ENCODE measurements at regions not wholly inside any gene's neighbourhood (a gene's known extent, or its start where the extent isn't known, plus 50 kb on each side); places are given as distances from the start of the nearest gene placed in this dataset.

DNA sequence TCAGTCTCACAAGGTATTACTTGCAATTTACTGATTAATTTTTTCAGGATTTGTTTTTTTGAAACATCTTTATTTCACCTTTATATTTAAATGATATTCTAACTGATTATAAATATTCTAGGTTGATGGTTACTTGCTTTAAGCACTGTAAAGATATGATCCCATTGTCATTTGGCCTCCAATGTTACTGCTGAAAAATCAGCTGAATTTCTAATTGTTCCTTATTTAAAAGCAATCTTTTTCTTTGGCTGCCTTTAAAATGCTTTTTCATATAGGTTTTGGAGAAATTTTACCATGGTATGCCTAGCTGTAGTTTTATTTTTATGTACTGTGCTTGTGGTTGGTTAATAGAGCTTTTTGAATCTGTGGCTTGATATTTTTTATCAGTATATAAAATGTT lies 275.6 kb upstream of the PPFIA2 start:
- Histone ChIP-seq H3K4me1 (ENCODE audit: control insufficient read depth in 1 of 2, insufficient read depth in 2 of 2, low read length in 2 of 2) (no peaks in the 10 kb centered on the region), H3K4me3 (ENCODE audit: low read depth in 1 of 2, low read length in 2 of 2) (no peak overlapping the region), H3K27ac (ENCODE audit: low read length) (no peak overlapping the region), H3K27me3 (ENCODE audit: low read depth, low read length) (no peaks in the 10 kb centered on the region), H3K36me3 (ENCODE audit: control insufficient read depth in 1 of 2, insufficient read depth in 2 of 2, low read length in 2 of 2) (no peaks in the 10 kb centered on the region), H3K9me3 (ENCODE audit: control insufficient read depth in 1 of 2, low read length in 2 of 2) (peaks cover 0 to 4% of the 10 kb centered on the region in 2 donors)

DNA sequence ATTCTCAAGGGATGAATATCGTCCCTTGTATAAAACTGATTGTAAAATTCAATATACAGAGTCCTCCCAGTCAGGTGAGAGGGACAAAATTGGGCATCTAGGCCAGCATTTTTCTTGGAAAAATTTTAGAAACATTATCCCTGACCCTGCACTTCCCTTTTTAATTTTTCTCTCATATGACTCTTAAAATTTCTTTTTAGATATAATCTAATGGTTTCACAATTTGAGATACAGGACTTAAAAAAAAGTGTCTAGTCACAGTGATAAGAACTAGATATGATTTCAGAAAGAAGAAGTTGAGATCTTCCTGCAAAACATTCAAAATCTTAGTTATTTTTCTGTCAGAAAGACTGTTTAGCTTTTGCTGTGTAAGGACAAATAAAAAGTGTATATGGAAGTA lies 270.8 kb upstream of the PPFIA2 start:
- Histone ChIP-seq H3K4me1 (ENCODE audit: control insufficient read depth in 1 of 2, insufficient read depth in 2 of 2, low read length in 2 of 2) (no peaks in the 10 kb centered on the region), H3K27ac (ENCODE audit: low read length) (no peak overlapping the region), H3K9me3 (ENCODE audit: control insufficient read depth in 1 of 2, low read length in 2 of 2) (no peaks in the 10 kb centered on the region), H3K27me3 (ENCODE audit: low read depth, low read length) (no peaks in the 10 kb centered on the region), H3K36me3 (ENCODE audit: control insufficient read depth in 1 of 2, insufficient read depth in 2 of 2, low read length in 2 of 2) (no peaks in the 10 kb centered on the region), H3K4me3 (ENCODE audit: low read depth in 1 of 2, low read length in 2 of 2) (no peak overlapping the region)

GRCh38 chr12:82028772-82029171 lies 269.6 kb upstream of the PPFIA2 start:
- H3K27ac ChIP-seq (ENCODE audit: low read length): no peak overlapping the region
- H3K27me3 ChIP-seq (ENCODE audit: low read depth, low read length): no peaks in the 10 kb centered on the region
- no peaks in the 10 kb centered on the region for H3K9me3 ChIP-seq (ENCODE audit: control insufficient read depth in 1 of 2, low read length in 2 of 2)
- H3K4me1 ChIP-seq (ENCODE audit: control insufficient read depth in 1 of 2, insufficient read depth in 2 of 2, low read length in 2 of 2): no peaks in the 10 kb centered on the region
- no peaks in the 10 kb centered on the region for H3K36me3 ChIP-seq (ENCODE audit: control insufficient read depth in 1 of 2, insufficient read depth in 2 of 2, low read length in 2 of 2)
- H3K4me3 ChIP-seq (ENCODE audit: low read depth in 1 of 2, low read length in 2 of 2): no peak overlapping the region

GRCh38 chr12:82027612-82028011 lies 268.5 kb upstream of the PPFIA2 start:
- Histone ChIP-seq H3K27me3 (ENCODE audit: low read depth, low read length) (no peaks in the 10 kb centered on the region), H3K27ac (ENCODE audit: low read length) (no peak overlapping the region), H3K4me1 (ENCODE audit: control insufficient read depth in 1 of 2, insufficient read depth in 2 of 2, low read length in 2 of 2) (no peaks in the 10 kb centered on the region), H3K9me3 (ENCODE audit: control insufficient read depth in 1 of 2, low read length in 2 of 2) (no peaks in the 10 kb centered on the region), H3K36me3 (ENCODE audit: control insufficient read depth in 1 of 2, insufficient read depth in 2 of 2, low read length in 2 of 2) (no peaks in the 10 kb centered on the region), H3K4me3 (ENCODE audit: low read depth in 1 of 2, low read length in 2 of 2) (no peak overlapping the region)

DNA sequence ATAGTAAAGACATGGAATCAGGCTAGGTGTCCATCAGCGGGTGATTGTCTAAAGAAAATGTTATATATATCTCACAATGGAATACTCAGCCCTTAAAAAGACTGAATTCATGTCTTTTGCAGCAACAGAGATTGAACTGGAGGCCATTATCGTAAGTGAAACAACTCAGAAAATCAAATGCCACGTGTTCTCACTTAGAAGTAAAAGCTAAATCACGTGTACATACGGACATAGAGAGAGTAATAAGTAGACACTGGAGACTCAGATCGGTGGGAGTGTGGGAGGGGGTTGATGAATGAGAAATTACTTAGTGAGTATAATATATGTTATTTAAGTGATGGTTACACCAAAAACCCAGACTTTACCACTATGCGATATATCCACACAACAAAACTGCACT lies 266.3 kb upstream of the PPFIA2 start:
- H3K4me1 ChIP-seq (ENCODE audit: control insufficient read depth in 1 of 2, insufficient read depth in 2 of 2, low read length in 2 of 2): no peaks in the 10 kb centered on the region
- no peaks in the 10 kb centered on the region for H3K9me3 ChIP-seq (ENCODE audit: control insufficient read depth in 1 of 2, low read length in 2 of 2)
- H3K27me3 ChIP-seq (ENCODE audit: low read depth, low read length): no peaks in the 10 kb centered on the region
- no peaks in the 10 kb centered on the region for H3K36me3 ChIP-seq (ENCODE audit: control insufficient read depth in 1 of 2, insufficient read depth in 2 of 2, low read length in 2 of 2)
- no peak overlapping the region for H3K27ac ChIP-seq (ENCODE audit: low read length)
- no peak overlapping the region for H3K4me3 ChIP-seq (ENCODE audit: low read depth in 1 of 2, low read length in 2 of 2)

DNA sequence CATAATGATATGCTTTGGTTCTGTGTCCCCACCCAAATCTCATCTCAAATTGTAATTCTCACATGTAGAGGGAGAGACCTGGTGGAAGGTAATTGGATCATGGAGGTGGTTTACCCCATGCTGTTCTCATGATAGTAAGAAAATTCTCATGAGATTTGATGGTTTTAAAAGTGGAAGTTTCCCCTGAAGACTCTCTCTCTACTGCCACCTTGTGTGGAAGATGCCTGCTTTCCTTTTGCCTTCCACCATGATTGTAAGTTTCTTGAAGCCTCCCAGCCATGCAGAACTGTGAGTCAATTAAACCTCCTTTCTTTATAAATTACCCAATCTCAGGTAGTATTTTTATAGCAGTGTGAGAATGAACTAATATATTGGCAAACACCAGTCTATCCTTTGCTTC lies 260.4 kb upstream of the PPFIA2 start:
- Histone ChIP-seq H3K27ac (ENCODE audit: low read length) (no peak overlapping the region), H3K4me3 (ENCODE audit: low read depth in 1 of 2, low read length in 2 of 2) (no peak overlapping the region), H3K27me3 (ENCODE audit: low read depth, low read length) (no peaks in the 10 kb centered on the region), H3K4me1 (ENCODE audit: control insufficient read depth in 1 of 2, insufficient read depth in 2 of 2, low read length in 2 of 2) (no peaks in the 10 kb centered on the region), H3K36me3 (ENCODE audit: control insufficient read depth in 1 of 2, insufficient read depth in 2 of 2, low read length in 2 of 2) (no peaks in the 10 kb centered on the region), H3K9me3 (ENCODE audit: control insufficient read depth in 1 of 2, low read length in 2 of 2) (no peaks in the 10 kb centered on the region)

DNA sequence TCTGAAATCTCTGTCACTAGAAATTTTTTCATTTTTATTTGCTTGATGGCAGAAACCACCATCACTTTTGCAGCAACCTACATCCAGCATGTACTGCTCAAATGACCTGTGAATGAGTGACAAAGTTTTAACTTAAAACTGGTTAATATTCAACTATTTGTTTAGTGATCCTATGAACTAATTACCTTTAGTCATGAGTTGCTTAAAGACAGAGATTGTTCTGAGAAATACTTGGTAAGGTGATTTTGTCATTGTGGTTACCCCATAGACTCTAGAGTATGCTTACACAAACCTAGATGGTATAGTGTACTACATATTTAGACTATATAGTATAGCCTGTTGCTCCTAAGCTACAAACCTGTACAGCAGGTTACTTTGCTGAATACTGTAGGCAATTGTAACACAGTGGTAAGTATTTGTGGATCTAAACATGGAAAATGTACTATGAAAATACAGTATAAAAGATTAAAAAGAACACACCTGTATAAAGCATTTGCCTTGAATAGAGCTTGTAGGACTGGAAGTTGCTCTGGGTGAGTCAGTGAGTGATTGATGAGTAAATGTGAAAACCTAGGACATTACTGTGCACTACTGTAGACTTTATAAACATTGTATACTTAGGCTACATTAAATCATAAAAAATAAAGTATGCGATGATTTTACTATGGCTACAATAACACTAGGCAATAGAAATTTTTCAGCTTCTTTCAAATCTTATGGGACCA lies 256.6 kb upstream of the PPFIA2 start:
- H3K27ac ChIP-seq (ENCODE audit: low read length): no peak overlapping the region
- H3K4me3 ChIP-seq (ENCODE audit: low read depth in 1 of 2, low read length in 2 of 2): no peak overlapping the region
- H3K4me1 ChIP-seq (ENCODE audit: control insufficient read depth in 1 of 2, insufficient read depth in 2 of 2, low read length in 2 of 2): no peaks in the 10 kb centered on the region
- no peaks in the 10 kb centered on the region for H3K9me3 ChIP-seq (ENCODE audit: control insufficient read depth in 1 of 2, low read length in 2 of 2)
- H3K27me3 ChIP-seq (ENCODE audit: low read depth, low read length): no peaks in the 10 kb centered on the region
- H3K36me3 ChIP-seq (ENCODE audit: control insufficient read depth in 1 of 2, insufficient read depth in 2 of 2, low read length in 2 of 2): no peaks in the 10 kb centered on the region

DNA sequence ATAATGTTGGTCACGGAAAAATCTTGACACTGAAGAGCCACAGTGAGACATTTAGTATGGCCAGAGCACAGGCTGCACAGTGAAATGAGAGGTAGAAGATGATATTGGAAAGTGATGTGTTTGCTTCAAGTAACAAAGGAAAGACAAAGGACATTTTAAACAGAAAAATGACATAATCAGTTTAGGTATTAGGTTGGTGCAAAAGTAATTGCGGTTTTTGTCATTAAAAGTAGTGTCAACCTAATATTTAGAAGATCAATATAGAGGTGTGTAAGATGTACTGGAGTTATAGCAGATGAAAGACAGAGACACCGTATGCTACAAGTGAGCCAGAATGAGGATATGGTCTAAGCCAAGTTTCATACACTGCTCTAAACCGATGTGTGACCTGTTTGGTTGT lies 253.0 kb upstream of the PPFIA2 start:
- Histone ChIP-seq H3K36me3 (ENCODE audit: control insufficient read depth in 1 of 2, insufficient read depth in 2 of 2, low read length in 2 of 2) (no peaks in the 10 kb centered on the region), H3K4me3 (ENCODE audit: low read depth in 1 of 2, low read length in 2 of 2) (no peak overlapping the region), H3K27me3 (ENCODE audit: low read depth, low read length) (no peaks in the 10 kb centered on the region), H3K27ac (ENCODE audit: low read length) (no peak overlapping the region), H3K9me3 (ENCODE audit: control insufficient read depth in 1 of 2, low read length in 2 of 2) (no peaks in the 10 kb centered on the region), H3K4me1 (ENCODE audit: control insufficient read depth in 1 of 2, insufficient read depth in 2 of 2, low read length in 2 of 2) (no peaks in the 10 kb centered on the region)

DNA sequence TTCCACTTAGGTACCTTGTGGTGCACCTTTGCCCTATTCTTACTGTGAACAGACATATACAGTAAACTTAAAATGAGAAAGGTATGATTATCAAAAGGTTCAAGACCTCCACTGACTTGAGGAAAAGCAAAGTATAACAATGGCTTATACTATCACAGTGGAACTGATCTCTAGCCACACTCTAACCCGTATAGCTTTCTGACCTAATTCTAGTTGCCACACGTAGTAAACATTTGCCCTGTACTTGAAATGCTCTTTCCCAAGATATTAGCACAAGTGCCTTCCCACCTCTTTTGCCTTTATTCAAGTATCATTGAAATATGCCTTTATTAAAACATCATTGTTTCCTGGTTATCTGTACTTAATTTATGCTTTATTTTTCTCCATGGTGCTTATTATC lies 250.4 kb upstream of the PPFIA2 start:
- no peaks in the 10 kb centered on the region for H3K36me3 ChIP-seq (ENCODE audit: control insufficient read depth in 1 of 2, insufficient read depth in 2 of 2, low read length in 2 of 2)
- no peaks in the 10 kb centered on the region for H3K9me3 ChIP-seq (ENCODE audit: control insufficient read depth in 1 of 2, low read length in 2 of 2)
- no peaks in the 10 kb centered on the region for H3K4me1 ChIP-seq (ENCODE audit: control insufficient read depth in 1 of 2, insufficient read depth in 2 of 2, low read length in 2 of 2)
- no peak overlapping the region for H3K4me3 ChIP-seq (ENCODE audit: low read depth in 1 of 2, low read length in 2 of 2)
- no peaks in the 10 kb centered on the region for H3K27me3 ChIP-seq (ENCODE audit: low read depth, low read length)
- H3K27ac ChIP-seq (ENCODE audit: low read length): no peak overlapping the region

DNA sequence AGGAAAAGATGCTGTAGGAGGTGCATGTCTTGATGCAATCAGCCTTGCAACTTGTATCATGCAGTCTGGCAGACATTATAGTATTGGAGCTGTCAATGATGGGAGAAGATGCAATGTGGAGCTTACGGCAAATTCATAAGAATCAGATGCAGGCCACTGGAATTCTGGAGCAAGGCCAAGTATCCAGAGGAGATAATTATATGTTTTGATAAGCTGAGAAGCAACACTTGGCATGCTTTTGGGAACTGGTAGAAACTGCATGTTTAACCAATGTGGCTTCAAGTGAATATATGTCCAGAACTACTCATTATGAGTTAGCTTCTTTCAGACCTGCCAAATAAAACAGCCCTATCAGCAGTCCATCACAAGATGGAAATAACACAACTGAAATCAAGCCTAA lies 249.1 kb upstream of the PPFIA2 start:
- no peak overlapping the region for H3K4me3 ChIP-seq (ENCODE audit: low read depth in 1 of 2, low read length in 2 of 2)
- H3K27me3 ChIP-seq (ENCODE audit: low read depth, low read length): no peaks in the 10 kb centered on the region
- no peaks in the 10 kb centered on the region for H3K36me3 ChIP-seq (ENCODE audit: control insufficient read depth in 1 of 2, insufficient read depth in 2 of 2, low read length in 2 of 2)
- H3K9me3 ChIP-seq (ENCODE audit: control insufficient read depth in 1 of 2, low read length in 2 of 2): no peaks in the 10 kb centered on the region
- no peaks in the 10 kb centered on the region for H3K4me1 ChIP-seq (ENCODE audit: control insufficient read depth in 1 of 2, insufficient read depth in 2 of 2, low read length in 2 of 2)
- no peak overlapping the region for H3K27ac ChIP-seq (ENCODE audit: low read length)

GRCh38 chr12:81998761-81999378 lies 239.7 kb upstream of the PPFIA2 start:
- Histone ChIP-seq H3K36me3 (ENCODE audit: control insufficient read depth in 1 of 2, insufficient read depth in 2 of 2, low read length in 2 of 2) (no peaks in the 10 kb centered on the region), H3K4me3 (ENCODE audit: low read depth in 1 of 2, low read length in 2 of 2) (no peak overlapping the region), H3K9me3 (ENCODE audit: control insufficient read depth in 1 of 2, low read length in 2 of 2) (no peaks in the 10 kb centered on the region), H3K27ac (ENCODE audit: low read length) (no peak overlapping the region), H3K4me1 (ENCODE audit: control insufficient read depth in 1 of 2, insufficient read depth in 2 of 2, low read length in 2 of 2) (no peaks in the 10 kb centered on the region), H3K27me3 (ENCODE audit: low read depth, low read length) (no peaks in the 10 kb centered on the region)

GRCh38 chr12:81992461-81992860 lies 233.3 kb upstream of the PPFIA2 start:
- H3K36me3 ChIP-seq (ENCODE audit: control insufficient read depth in 1 of 2, insufficient read depth in 2 of 2, low read length in 2 of 2): no peaks in the 10 kb centered on the region
- H3K4me3 ChIP-seq (ENCODE audit: low read depth in 1 of 2, low read length in 2 of 2): no peak overlapping the region
- no peaks in the 10 kb centered on the region for H3K9me3 ChIP-seq (ENCODE audit: control insufficient read depth in 1 of 2, low read length in 2 of 2)
- no peaks in the 10 kb centered on the region for H3K4me1 ChIP-seq (ENCODE audit: control insufficient read depth in 1 of 2, insufficient read depth in 2 of 2, low read length in 2 of 2)
- H3K27ac ChIP-seq (ENCODE audit: low read length): no peak overlapping the region
- H3K27me3 ChIP-seq (ENCODE audit: low read depth, low read length): no peaks in the 10 kb centered on the region
